Smooth muscle cell (in vitro differentiated cells): ENCODE measurements at regions not wholly inside any gene's neighbourhood (a gene's known extent, or its start where the extent isn't known, plus 50 kb on each side); places are given as distances from the start of the nearest gene placed in this dataset.

Experiments used
- DNase-seq: peaks from one replicate; lab custom pipeline; 2025; ENCODE audit not compliant: unreplicated experiment; lab: John Stamatoyannopoulos, UW
- H2AFZ ChIP-seq: fragments of 200-600 bp; sonication (generic); 2 replicates; pipeline ENCODE4 v1.6.0; 2016; ENCODE audit warnings: antibody characterized with exemption, low read depth, mild to moderate bottlenecking
- H3F3A ChIP-seq: fragments of 200-600 bp; sonication (generic); 2 replicates; pipeline ENCODE4 v1.6.0; 2017; ENCODE audit warnings: antibody characterized with exemption, low read depth
- H3K27ac ChIP-seq: fragments of 200-600 bp; sonication (generic); 2 replicates; pipeline ENCODE4 v1.5.1; 2016; ENCODE audit warnings: low read depth, mild to moderate bottlenecking
- H3K27me3 ChIP-seq: fragments of 200-600 bp; sonication (generic); 2 replicates; pipeline ENCODE4 v1.6.1; 2016; ENCODE audit warnings: low read depth, mild to moderate bottlenecking
- H3K36me3 ChIP-seq: fragments of 200-600 bp; sonication (generic); 2 replicates; pipeline ENCODE4 v1.5.1; 2016; ENCODE audit warnings: low read depth
- H3K4me1 ChIP-seq: fragments of 200-600 bp; sonication (generic); 2 replicates; pipeline ENCODE4 v1.5.1; 2016; ENCODE audit warnings: low read depth
- H3K4me2 ChIP-seq: fragments of 200-600 bp; sonication (generic); 2 replicates; pipeline ENCODE4 v1.6.0; 2016; ENCODE audit warnings: mild to moderate bottlenecking
- H3K4me3 ChIP-seq: fragments of 200-600 bp; sonication (generic); 2 replicates; pipeline ENCODE4 v1.5.1; 2016; ENCODE audit warnings: mild to moderate bottlenecking
- H3K79me2 ChIP-seq: fragments of 200-600 bp; sonication (generic); 2 replicates; pipeline ENCODE4 v1.6.0; 2016; ENCODE audit warnings: low read depth, mild to moderate bottlenecking
- H3K9ac ChIP-seq: fragments of 200-600 bp; sonication (generic); 2 replicates; pipeline ENCODE4 v1.6.0; 2016; ENCODE audit warnings: low read depth
- H3K9me3 ChIP-seq: fragments of 200-600 bp; sonication (generic); replicated peaks from 2 replicates; pipeline ENCODE4 v1.5.1; 2016; ENCODE audit warnings: low read depth
- H4K20me1 ChIP-seq: fragments of 200-600 bp; sonication (generic); 2 replicates; pipeline ENCODE4 v1.6.0; 2016; ENCODE audit warnings: low read depth
- CTCF ChIP-seq: fragments of 200-600 bp; sonication (generic); IDR thresholded peaks from 2 replicates; pipeline ENCODE4 v1.5.1; 2017; ENCODE audit warnings: borderline replicate concordance, mild to moderate bottlenecking, antibody characterized with exemption; ENCODE audit not compliant: insufficient read depth, poor library complexity, severe bottlenecking
- WGBS: methylation state at CpG from one replicate; pipeline ENCODE4 v1.1.7; 2016; ENCODE audit warnings: low lambda C conversion rate; 5-methylcytosine and 5-hydroxymethylcytosine counted together

GRCh38 chr20:5451643-5452210 is 135.0 kb upstream of the PROKR2 start:
- 93% methylated on average over 2 of the region's 2 CpGs for WGBS

GRCh38 chr20:5448449-5449118 is 131.8 kb upstream of the PROKR2 start:
- H3F3A ChIP-seq = no peaks in the 10 kb centered on the region
- TF ChIP-seq CTCF = peak; percentile 67
- H3K27ac ChIP-seq = no peak overlapping the region
- H2AFZ ChIP-seq = no peak overlapping the region
- DNase-seq = no peak
- H4K20me1 ChIP-seq = no peaks in the 10 kb centered on the region
- H3K9ac ChIP-seq = no peak overlapping the region
- no peak overlapping the region for H3K4me2 ChIP-seq
- no peaks in the 10 kb centered on the region for H3K36me3 ChIP-seq
- peaks cover 4% of the 10 kb centered on the region for H3K27me3 ChIP-seq
- 27% methylated on average over 10 of the region's 10 CpGs for WGBS
- no peak overlapping the region for H3K4me3 ChIP-seq
- H3K9me3 ChIP-seq = no peaks in the 10 kb centered on the region
- no peaks in the 10 kb centered on the region for H3K4me1 ChIP-seq
- no peaks in the 10 kb centered on the region for H3K79me2 ChIP-seq

More at GRCh38 chr20:5451643-5452210, 135.0 kb upstream of the PROKR2 start:
- Histone ChIP-seq H3K27ac (no peak overlapping the region), H3K9me3 (no peaks in the 10 kb centered on the region), H4K20me1 (no peaks in the 10 kb centered on the region), H2AFZ (no peak overlapping the region), H3K4me1 (no peaks in the 10 kb centered on the region), H3K27me3 (no peaks in the 10 kb centered on the region), H3K4me2 (no peak overlapping the region), H3K36me3 (no peaks in the 10 kb centered on the region), H3K4me3 (no peak overlapping the region), H3F3A (no peaks in the 10 kb centered on the region), H3K9ac (no peak overlapping the region), H3K79me2 (no peaks in the 10 kb centered on the region)
- TF ChIP-seq CTCF = no peak
- no peak for DNase-seq

GRCh38 chr20:5447188-5447587 is 130.4 kb upstream of the PROKR2 start:
- no peak for DNase-seq
- no peak overlapping the region for H2AFZ ChIP-seq
- 79% methylated on average over 5 of the region's 5 CpGs for WGBS
- H4K20me1 ChIP-seq = no peaks in the 10 kb centered on the region
- H3K36me3 ChIP-seq = no peaks in the 10 kb centered on the region
- no peaks in the 10 kb centered on the region for H3K79me2 ChIP-seq
- no peak overlapping the region for H3K27ac ChIP-seq
- no peaks in the 10 kb centered on the region for H3K4me1 ChIP-seq
- no peak overlapping the region for H3K9ac ChIP-seq
- no peak overlapping the region for H3K4me2 ChIP-seq
- peaks cover 4% of the 10 kb centered on the region for H3K27me3 ChIP-seq
- no peak for TF ChIP-seq CTCF
- H3F3A ChIP-seq = no peaks in the 10 kb centered on the region
- H3K9me3 ChIP-seq = no peaks in the 10 kb centered on the region
- H3K4me3 ChIP-seq = no peak overlapping the region

- Histone ChIP-seq H3K4me1 (no peaks in the 10 kb centered on the region), H3K27ac (no peak overlapping the region), H3F3A (no peaks in the 10 kb centered on the region), H3K36me3 (no peaks in the 10 kb centered on the region), H3K9me3 (no peaks in the 10 kb centered on the region), H3K4me2 (no peak overlapping the region), H3K4me3 (no peak overlapping the region), H2AFZ (no peak overlapping the region), H3K79me2 (no peaks in the 10 kb centered on the region), H3K27me3 (peaks cover 6% of the 10 kb centered on the region), H3K9ac (no peak overlapping the region), H4K20me1 (no peaks in the 10 kb centered on the region)
- no peak for TF ChIP-seq CTCF
- WGBS = 80% methylated on average over 6 of the region's 6 CpGs
- DNase-seq = no peak
These were observed 128.9 kb upstream of the PROKR2 start for GRCh38 chr20:5445611-5446010.
